ENCODE measurements at regions not wholly inside any gene's neighbourhood (a gene's known extent, or its start where the extent isn't known, plus 50 kb on each side); places are given as distances from the start of the nearest gene placed in this dataset.
A peak's percentile ranks its signal among the peaks of the same experiment; 100 is the strongest.

- Mint-ChIP-seq H3K27me3 (no peaks in the 10 kb centered on the region), H3K4me1 (no peaks in the 10 kb centered on the region), H3K9me3 (peaks cover under 1 to 12% (median 4%) of the 10 kb centered on the region in 8 donors), H3K27ac (no peak overlapping the region), H3K36me3 (no peaks in the 10 kb centered on the region), H3K4me3 (no peak overlapping the region)
- no peak overlapping the region for H3K27ac ChIP-seq (ENCODE audit: low read depth, low read length)
- DNase-seq: no peak
- H3K4me1 ChIP-seq (ENCODE audit: insufficient read depth, low read length): no peaks in the 10 kb centered on the region
- POLR2A ChIA-PET (ENCODE audit: partially characterized antibody): no interaction called here
- H3K9me3 ChIP-seq (ENCODE audit: control insufficient read depth in 1 of 2, low read length in 2 of 2): no peaks in the 10 kb centered on the region
- CTCF ChIA-PET (ENCODE audit: partially characterized antibody): no interaction called here
- no peaks in the 10 kb centered on the region for H3K27me3 ChIP-seq (ENCODE audit: insufficient read depth, low read length)
- no peaks in the 10 kb centered on the region for H3K36me3 ChIP-seq (ENCODE audit: insufficient read depth, low read length)
- intact Hi-C loops (cut with micrococcal nuclease): no loop called here
- H3K4me3 ChIP-seq (ENCODE audit: low read length in 2 of 2): no peak overlapping the region
These were observed 592.6 kb upstream of the SOX9 start for GRCh38 chr17:71528210-71528609.

GRCh38 chr17:71530248-71530647, 590.6 kb upstream of the SOX9 start:
- Mint-ChIP-seq H3K4me1 (no peaks in the 10 kb centered on the region), H3K27me3 (no peaks in the 10 kb centered on the region), H3K4me3 (no peak overlapping the region), H3K27ac (no peak overlapping the region), H3K36me3 (no peaks in the 10 kb centered on the region), H3K9me3 (peaks cover 0 to 6% (median 2%) of the 10 kb centered on the region in 8 donors)
- Histone ChIP-seq H3K4me3 (ENCODE audit: low read length in 2 of 2) (no peak overlapping the region), H3K9me3 (ENCODE audit: control insufficient read depth in 1 of 2, low read length in 2 of 2) (no peaks in the 10 kb centered on the region), H3K4me1 (ENCODE audit: insufficient read depth, low read length) (no peaks in the 10 kb centered on the region), H3K27me3 (ENCODE audit: insufficient read depth, low read length) (no peaks in the 10 kb centered on the region), H3K36me3 (ENCODE audit: insufficient read depth, low read length) (no peaks in the 10 kb centered on the region), H3K27ac (ENCODE audit: low read depth, low read length) (no peak overlapping the region)
- no peak for DNase-seq
- intact Hi-C loops (cut with micrococcal nuclease): no loop called here
- ChIA-PET POLR2A (ENCODE audit: partially characterized antibody) (no interaction called here), CTCF (ENCODE audit: partially characterized antibody) (no interaction called here)

- no peak overlapping the region for H3K4me3 Mint-ChIP-seq
- H3K27me3 Mint-ChIP-seq: no peaks in the 10 kb centered on the region
- peaks cover 0 to 8% (median 1%) of the 10 kb centered on the region in 8 donors for H3K9me3 Mint-ChIP-seq
- Histone ChIP-seq H3K9me3 (ENCODE audit: control insufficient read depth in 1 of 2, low read length in 2 of 2) (no peaks in the 10 kb centered on the region), H3K4me1 (ENCODE audit: insufficient read depth, low read length) (no peaks in the 10 kb centered on the region), H3K36me3 (ENCODE audit: insufficient read depth, low read length) (no peaks in the 10 kb centered on the region), H3K27me3 (ENCODE audit: insufficient read depth, low read length) (no peaks in the 10 kb centered on the region), H3K4me3 (ENCODE audit: low read length in 2 of 2) (no peak overlapping the region), H3K27ac (ENCODE audit: low read depth, low read length) (no peak overlapping the region)
- DNase-seq: no peak
- no peaks in the 10 kb centered on the region for H3K4me1 Mint-ChIP-seq
- no peaks in the 10 kb centered on the region for H3K36me3 Mint-ChIP-seq
- CTCF ChIA-PET (ENCODE audit: partially characterized antibody): no interaction called here
- POLR2A ChIA-PET (ENCODE audit: partially characterized antibody): no interaction called here
- no peak overlapping the region for H3K27ac Mint-ChIP-seq
- intact Hi-C loops (cut with micrococcal nuclease): no loop called here
These were observed 585.5 kb upstream of the SOX9 start for GRCh38 chr17:71535321-71535720.

GRCh38 chr17:71546419-71546818, 574.4 kb upstream of the SOX9 start:
- H3K36me3 ChIP-seq (ENCODE audit: insufficient read depth, low read length): no peaks in the 10 kb centered on the region
- Mint-ChIP-seq H3K4me1 (no peaks in the 10 kb centered on the region), H3K9me3 (peaks cover 0 to 4% (median 2%) of the 10 kb centered on the region in 8 donors), H3K4me3 (no peak overlapping the region), H3K27me3 (peaks cover 0 to 1% of the 10 kb centered on the region in 2 donors), H3K27ac (no peak overlapping the region), H3K36me3 (no peaks in the 10 kb centered on the region)
- H3K9me3 ChIP-seq (ENCODE audit: control insufficient read depth in 1 of 2, low read length in 2 of 2): no peaks in the 10 kb centered on the region
- no peaks in the 10 kb centered on the region for H3K27me3 ChIP-seq (ENCODE audit: insufficient read depth, low read length)
- ChIA-PET POLR2A (ENCODE audit: partially characterized antibody) (no interaction called here), CTCF (ENCODE audit: partially characterized antibody) (no interaction called here)
- no peak overlapping the region for H3K27ac ChIP-seq (ENCODE audit: low read depth, low read length)
- DNase-seq: no peak
- H3K4me3 ChIP-seq (ENCODE audit: low read length in 2 of 2): no peak overlapping the region
- intact Hi-C loops (cut with micrococcal nuclease): no loop called here
- no peaks in the 10 kb centered on the region for H3K4me1 ChIP-seq (ENCODE audit: insufficient read depth, low read length)

GRCh38 chr17:71547904-71548303, 572.9 kb upstream of the SOX9 start:
- DNase-seq: no peak
- H3K27ac Mint-ChIP-seq: no peak overlapping the region
- Histone ChIP-seq H3K4me1 (ENCODE audit: insufficient read depth, low read length) (no peaks in the 10 kb centered on the region), H3K27ac (ENCODE audit: low read depth, low read length) (no peak overlapping the region), H3K36me3 (ENCODE audit: insufficient read depth, low read length) (no peaks in the 10 kb centered on the region), H3K27me3 (ENCODE audit: insufficient read depth, low read length) (no peaks in the 10 kb centered on the region), H3K4me3 (ENCODE audit: low read length in 2 of 2) (no peak overlapping the region), H3K9me3 (ENCODE audit: control insufficient read depth in 1 of 2, low read length in 2 of 2) (no peaks in the 10 kb centered on the region)
- intact Hi-C loops (cut with micrococcal nuclease): no loop called here
- no peak overlapping the region for H3K4me3 Mint-ChIP-seq
- POLR2A ChIA-PET (ENCODE audit: partially characterized antibody): no interaction called here
- no peaks in the 10 kb centered on the region for H3K36me3 Mint-ChIP-seq
- H3K27me3 Mint-ChIP-seq: peaks cover 0 to 1% of the 10 kb centered on the region in 2 donors
- CTCF ChIA-PET (ENCODE audit: partially characterized antibody): no interaction called here
- H3K9me3 Mint-ChIP-seq: peaks cover 0 to 6% (median 2%) of the 10 kb centered on the region in 8 donors
- H3K4me1 Mint-ChIP-seq: no peaks in the 10 kb centered on the region

- Mint-ChIP-seq H3K36me3 (no peaks in the 10 kb centered on the region), H3K4me1 (no peaks in the 10 kb centered on the region), H3K4me3 (no peak overlapping the region), H3K27me3 (peaks cover 0 to 1% of the 10 kb centered on the region in 2 donors), H3K27ac (no peak overlapping the region), H3K9me3 (peaks cover 2 to 9% (median 4%) of the 10 kb centered on the region in 8 donors)
- H3K4me1 ChIP-seq (ENCODE audit: insufficient read depth, low read length): no peaks in the 10 kb centered on the region
- no peak for DNase-seq
- H3K27me3 ChIP-seq (ENCODE audit: insufficient read depth, low read length): no peaks in the 10 kb centered on the region
- ChIA-PET CTCF (ENCODE audit: partially characterized antibody) (no interaction called here), POLR2A (ENCODE audit: partially characterized antibody) (no interaction called here)
- no peak overlapping the region for H3K4me3 ChIP-seq (ENCODE audit: low read length in 2 of 2)
- intact Hi-C loops (cut with micrococcal nuclease): no loop called here
- no peak overlapping the region for H3K27ac ChIP-seq (ENCODE audit: low read depth, low read length)
- no peaks in the 10 kb centered on the region for H3K9me3 ChIP-seq (ENCODE audit: control insufficient read depth in 1 of 2, low read length in 2 of 2)
- no peaks in the 10 kb centered on the region for H3K36me3 ChIP-seq (ENCODE audit: insufficient read depth, low read length)
These were observed 572.2 kb upstream of the SOX9 start for GRCh38 chr17:71548540-71549190.

- Histone ChIP-seq H3K27me3 (ENCODE audit: insufficient read depth, low read length) (no peaks in the 10 kb centered on the region), H3K36me3 (ENCODE audit: insufficient read depth, low read length) (no peaks in the 10 kb centered on the region), H3K27ac (ENCODE audit: low read depth, low read length) (no peak overlapping the region), H3K4me1 (ENCODE audit: insufficient read depth, low read length) (no peaks in the 10 kb centered on the region), H3K4me3 (ENCODE audit: low read length in 2 of 2) (no peak overlapping the region), H3K9me3 (ENCODE audit: control insufficient read depth in 1 of 2, low read length in 2 of 2) (no peaks in the 10 kb centered on the region)
- Mint-ChIP-seq H3K36me3 (no peaks in the 10 kb centered on the region), H3K27me3 (peaks cover 0 to under 1% of the 10 kb centered on the region in 2 donors), H3K4me3 (no peak overlapping the region), H3K27ac (no peak overlapping the region), H3K9me3 (peaks cover 2 to 15% (median 5%) of the 10 kb centered on the region in 8 donors), H3K4me1 (no peaks in the 10 kb centered on the region)
- intact Hi-C loops (cut with micrococcal nuclease): no loop called here
- no peak for DNase-seq
- POLR2A ChIA-PET (ENCODE audit: partially characterized antibody): no interaction called here
- CTCF ChIA-PET (ENCODE audit: partially characterized antibody): no interaction called here
These were observed 570.1 kb upstream of the SOX9 start for GRCh38 chr17:71550675-71551074.

- no peak for DNase-seq
- Histone ChIP-seq H3K27me3 (ENCODE audit: insufficient read depth, low read length) (no peaks in the 10 kb centered on the region), H3K9me3 (ENCODE audit: control insufficient read depth in 1 of 2, low read length in 2 of 2) (peaks cover 0 to 2% of the 10 kb centered on the region in 2 donors), H3K27ac (ENCODE audit: low read depth, low read length) (no peak overlapping the region), H3K36me3 (ENCODE audit: insufficient read depth, low read length) (no peaks in the 10 kb centered on the region), H3K4me1 (ENCODE audit: insufficient read depth, low read length) (no peaks in the 10 kb centered on the region), H3K4me3 (ENCODE audit: low read length in 2 of 2) (no peak overlapping the region)
- H3K4me1 Mint-ChIP-seq: no peaks in the 10 kb centered on the region
- POLR2A ChIA-PET (ENCODE audit: partially characterized antibody): no interaction called here
- CTCF ChIA-PET (ENCODE audit: partially characterized antibody): no interaction called here
- H3K36me3 Mint-ChIP-seq: no peaks in the 10 kb centered on the region
- H3K27me3 Mint-ChIP-seq: peaks cover 0 to 1% of the 10 kb centered on the region in 2 donors
- H3K27ac Mint-ChIP-seq: peak overlapping the region in 1 of 7 donors; percentile 77
- intact Hi-C loops (cut with micrococcal nuclease): no loop called here
- H3K4me3 Mint-ChIP-seq: no peak overlapping the region
- H3K9me3 Mint-ChIP-seq: peaks cover 2 to 15% (median 8%) of the 10 kb centered on the region in 8 donors
These were observed 567.4 kb upstream of the SOX9 start for GRCh38 chr17:71553381-71553780.

All from CD4-positive, alpha-beta memory T cell (primary cell).